CD4-positive, alpha-beta memory T cell (primary cell): ENCODE measurements at regions not wholly inside any gene's neighbourhood (a gene's known extent, or its start where the extent isn't known, plus 50 kb on each side); places are given as distances from the start of the nearest gene placed in this dataset.

Experiments used
- CTCF ChIA-PET: fragments of 350-600 bp; sonication (Branson Sonifier 250); formaldehyde crosslinking; loops from one replicate; lab custom pipeline; 2021; ENCODE audit warnings: inconsistent platforms; ENCODE audit not compliant: partially characterized antibody; lab: Charles Lee
- POLR2A ChIA-PET: fragments of 350-600 bp; sonication (Branson Sonifier 250); formaldehyde crosslinking; loops from one replicate; lab custom pipeline; 2021; ENCODE audit not compliant: partially characterized antibody; lab: Charles Lee
- DNase-seq, 5 donors: peaks; one replicate each; pipeline versions ENCODE4 v3.0.0 to v3.0.0-alpha.2; 2020 to 2022; ENCODE audit warnings: mixed read lengths in 1 of 5
- H3K27ac ChIP-seq: one replicate; pipeline ENCODE4 v1.7.0; 2013; ENCODE audit warnings: low read depth, low read length
- H3K27me3 ChIP-seq: 2 replicates; pipeline ENCODE4 v1.7.0; 2013; ENCODE audit warnings: mild to moderate bottlenecking, low read length, moderate library complexity; ENCODE audit not compliant: insufficient read depth
- H3K36me3 ChIP-seq: 2 replicates; pipeline ENCODE4 v1.7.0; 2013; ENCODE audit warnings: mild to moderate bottlenecking, low read length, moderate library complexity; ENCODE audit not compliant: insufficient read depth
- H3K4me1 ChIP-seq: 2 replicates; pipeline ENCODE4 v1.7.0; 2013; ENCODE audit warnings: mild to moderate bottlenecking, low read length, moderate library complexity; ENCODE audit not compliant: insufficient read depth
- H3K4me3 ChIP-seq, 2 donors: one replicate each; pipeline ENCODE4 v1.7.0; 2013; ENCODE audit warnings: low read length in 2 of 2, mild to moderate bottlenecking in 1 of 2
- H3K9me3 ChIP-seq, 2 donors: one replicate each; pipeline ENCODE4 v1.7.0; 2013; ENCODE audit warnings: low read length in 2 of 2, control low read depth in 1 of 2; ENCODE audit not compliant: control insufficient read depth in 1 of 2
- H3K27ac Mint-ChIP-seq, 7 donors: one replicate each; pipeline ENCODE4 v1.8.0; 2020 to 2021; ENCODE audit warnings: mixed read lengths in 7 of 7, mild to moderate bottlenecking in 6 of 7, inconsistent platforms in 3 of 7, moderate library complexity in 3 of 7
- H3K27me3 Mint-ChIP-seq, 2 donors: one replicate each; pipeline ENCODE4 v1.8.0; 2020 to 2021; ENCODE audit warnings: mixed read lengths in 2 of 2
- H3K36me3 Mint-ChIP-seq, 2 donors: one replicate each; pipeline ENCODE4 v1.8.0; 2020 to 2021; ENCODE audit warnings: mixed read lengths in 2 of 2, inconsistent platforms in 1 of 2, mild to moderate bottlenecking in 1 of 2
- H3K4me1 Mint-ChIP-seq, 4 donors: one replicate each; pipeline ENCODE4 v1.8.0; 2020 to 2021; ENCODE audit warnings: mixed read lengths in 4 of 4, mild to moderate bottlenecking in 1 of 4
- H3K4me3 Mint-ChIP-seq, 8 donors: one replicate each; pipeline ENCODE4 v1.8.0; 2020 to 2021; ENCODE audit warnings: mixed read lengths in 8 of 8, mild to moderate bottlenecking in 7 of 8, moderate library complexity in 6 of 8, inconsistent platforms in 3 of 8
- H3K9me3 Mint-ChIP-seq, 8 donors: one replicate each; pipeline ENCODE4 v1.8.0; 2020 to 2021; ENCODE audit warnings: mixed read lengths in 8 of 8, mild to moderate bottlenecking in 5 of 8, inconsistent platforms in 3 of 8, moderate library complexity in 1 of 8
- intact Hi-C: fragments of 100-400 bp; cut with micrococcal nuclease; formaldehyde crosslinking; loops from one replicate; pipeline ENCODE4 v1.15.1; 2023

- Mint-ChIP-seq H3K9me3 (peaks cover 0 to 3% (median 0%) of the 10 kb centered on the region in 8 donors), H3K27ac (no peak overlapping the region), H3K27me3 (no peaks in the 10 kb centered on the region), H3K4me3 (no peak overlapping the region), H3K36me3 (no peaks in the 10 kb centered on the region), H3K4me1 (no peaks in the 10 kb centered on the region)
- no peak overlapping the region for H3K4me3 ChIP-seq
- no peak for DNase-seq
- POLR2A ChIA-PET, result no interaction called here
- no peaks in the 10 kb centered on the region for H3K9me3 ChIP-seq
- no peaks in the 10 kb centered on the region for H3K27me3 ChIP-seq
- H3K4me1 ChIP-seq, result no peaks in the 10 kb centered on the region
- CTCF ChIA-PET, result no interaction called here
- intact Hi-C loops, result no loop called here
- no peaks in the 10 kb centered on the region for H3K36me3 ChIP-seq
- no peak overlapping the region for H3K27ac ChIP-seq
These were observed 491.0 kb upstream of the KLHL29 start for GRCh38 chr2:22893761-22894517.

GRCh38 chr2:22894761-22895160, 490.2 kb upstream of the KLHL29 start:
- CTCF ChIA-PET, result no interaction called here
- intact Hi-C loops, result no loop called here

GRCh38 chr2:22897428-22897827, 487.6 kb upstream of the KLHL29 start:
- intact Hi-C loops, result no loop called here
- no peaks in the 10 kb centered on the region for H3K36me3 ChIP-seq
- no peak for DNase-seq
- no peaks in the 10 kb centered on the region for H3K4me1 ChIP-seq
- ChIA-PET CTCF (no interaction called here), POLR2A (no interaction called here)
- Mint-ChIP-seq H3K9me3 (peaks cover 0 to 2% (median 0%) of the 10 kb centered on the region in 8 donors), H3K4me3 (no peak overlapping the region), H3K27ac (no peak overlapping the region), H3K4me1 (no peaks in the 10 kb centered on the region), H3K27me3 (no peaks in the 10 kb centered on the region), H3K36me3 (no peaks in the 10 kb centered on the region)
- H3K4me3 ChIP-seq, result no peak overlapping the region
- no peak overlapping the region for H3K27ac ChIP-seq
- no peaks in the 10 kb centered on the region for H3K27me3 ChIP-seq
- H3K9me3 ChIP-seq, result no peaks in the 10 kb centered on the region

More at GRCh38 chr2:22894761-22895160, 490.2 kb upstream of the KLHL29 start:
- POLR2A ChIA-PET, result no interaction called here
- H3K27me3 ChIP-seq, result no peaks in the 10 kb centered on the region
- no peaks in the 10 kb centered on the region for H3K36me3 Mint-ChIP-seq
- no peaks in the 10 kb centered on the region for H3K36me3 ChIP-seq
- no peaks in the 10 kb centered on the region for H3K4me1 ChIP-seq
- no peaks in the 10 kb centered on the region for H3K9me3 ChIP-seq
- no peak for DNase-seq
- no peaks in the 10 kb centered on the region for H3K4me1 Mint-ChIP-seq
- no peak overlapping the region for H3K27ac ChIP-seq
- no peak overlapping the region for H3K4me3 Mint-ChIP-seq
- H3K4me3 ChIP-seq, result no peak overlapping the region
- peak overlapping the region in 1 of 7 donors; percentile 19 for H3K27ac Mint-ChIP-seq
- H3K27me3 Mint-ChIP-seq, result no peaks in the 10 kb centered on the region
- H3K9me3 Mint-ChIP-seq, result peaks cover 0 to 3% (median 0%) of the 10 kb centered on the region in 8 donors

GRCh38 chr2:22900674-22901073, 484.3 kb upstream of the KLHL29 start:
- Histone ChIP-seq H3K4me1 (no peaks in the 10 kb centered on the region), H3K27me3 (no peaks in the 10 kb centered on the region), H3K36me3 (no peaks in the 10 kb centered on the region), H3K27ac (no peak overlapping the region), H3K9me3 (no peaks in the 10 kb centered on the region), H3K4me3 (no peak overlapping the region)
- no peak for DNase-seq
- Mint-ChIP-seq H3K9me3 (peaks cover 0 to 2% (median 0%) of the 10 kb centered on the region in 8 donors), H3K4me3 (no peak overlapping the region), H3K4me1 (no peaks in the 10 kb centered on the region), H3K27ac (no peak overlapping the region), H3K27me3 (peaks cover 0 to 2% of the 10 kb centered on the region in 2 donors), H3K36me3 (no peaks in the 10 kb centered on the region)
- intact Hi-C loops, result no loop called here
- ChIA-PET POLR2A (no interaction called here), CTCF (no interaction called here)

- H3K36me3 ChIP-seq, result no peaks in the 10 kb centered on the region
- no peak overlapping the region for H3K27ac ChIP-seq
- H3K9me3 Mint-ChIP-seq, result peaks cover 0 to 2% (median 0%) of the 10 kb centered on the region in 8 donors
- H3K4me3 Mint-ChIP-seq, result no peak overlapping the region
- ChIA-PET POLR2A (no interaction called here), CTCF (no interaction called here)
- no peaks in the 10 kb centered on the region for H3K36me3 Mint-ChIP-seq
- H3K27me3 ChIP-seq, result no peaks in the 10 kb centered on the region
- no peaks in the 10 kb centered on the region for H3K4me1 Mint-ChIP-seq
- H3K9me3 ChIP-seq, result no peaks in the 10 kb centered on the region
- no peak for DNase-seq
- H3K27ac Mint-ChIP-seq, result no peak overlapping the region
- intact Hi-C loops, result no loop called here
- no peaks in the 10 kb centered on the region for H3K4me1 ChIP-seq
- H3K27me3 Mint-ChIP-seq, result peaks cover 0 to 2% of the 10 kb centered on the region in 2 donors
- H3K4me3 ChIP-seq, result no peak overlapping the region
These were observed 483.4 kb upstream of the KLHL29 start for GRCh38 chr2:22901471-22902179.

GRCh38 chr2:22902180-22902550, 482.8 kb upstream of the KLHL29 start:
- Mint-ChIP-seq H3K9me3 (peaks cover 0 to 2% (median 0%) of the 10 kb centered on the region in 8 donors), H3K36me3 (no peaks in the 10 kb centered on the region), H3K4me3 (no peak overlapping the region), H3K27me3 (peaks cover 0 to 2% of the 10 kb centered on the region in 2 donors), H3K27ac (no peak overlapping the region), H3K4me1 (no peaks in the 10 kb centered on the region)
- no peak for DNase-seq
- no peak overlapping the region for H3K27ac ChIP-seq
- H3K4me3 ChIP-seq, result no peak overlapping the region
- no peaks in the 10 kb centered on the region for H3K27me3 ChIP-seq
- CTCF ChIA-PET, result no interaction called here
- POLR2A ChIA-PET, result no interaction called here
- no peaks in the 10 kb centered on the region for H3K36me3 ChIP-seq
- no peaks in the 10 kb centered on the region for H3K9me3 ChIP-seq
- intact Hi-C loops, result no loop called here
- no peaks in the 10 kb centered on the region for H3K4me1 ChIP-seq

GRCh38 chr2:22902662-22903165, 482.3 kb upstream of the KLHL29 start:
- Histone ChIP-seq H3K4me3 (no peak overlapping the region), H3K27me3 (no peaks in the 10 kb centered on the region), H3K4me1 (no peaks in the 10 kb centered on the region), H3K27ac (no peak overlapping the region), H3K36me3 (no peaks in the 10 kb centered on the region), H3K9me3 (no peaks in the 10 kb centered on the region)
- ChIA-PET CTCF (no interaction called here), POLR2A (no interaction called here)
- H3K27me3 Mint-ChIP-seq, result peaks cover 0 to 2% of the 10 kb centered on the region in 2 donors
- no peak for DNase-seq
- no peak overlapping the region for H3K27ac Mint-ChIP-seq
- peaks cover 0 to 2% (median 0%) of the 10 kb centered on the region in 8 donors for H3K9me3 Mint-ChIP-seq
- no peak overlapping the region for H3K4me3 Mint-ChIP-seq
- intact Hi-C loops, result no loop called here
- no peaks in the 10 kb centered on the region for H3K36me3 Mint-ChIP-seq
- no peaks in the 10 kb centered on the region for H3K4me1 Mint-ChIP-seq
